ENCODE measurements at regions not wholly inside any gene's neighbourhood (a gene's known extent, or its start where the extent isn't known, plus 50 kb on each side); places are given as distances from the start of the nearest gene placed in this dataset.

GRCh38 chr12:108066583-108067577 lies 62.2 kb upstream of the WSCD2 start (continued):
- TF ChIP-seq NCOA1 (IDR thresholded peaks at IDR 0.05; ENCODE audit: low read depth): no peak
- no peak for TF ChIP-seq PBX2 (CRISPR knock-in tag; IDR thresholded peaks at IDR 0.05; ENCODE audit: low read depth)
- no peak for TF ChIP-seq PBX2 (tag; conservative IDR thresholded peaks at IDR 0.05; ENCODE audit: low read depth)
- TF ChIP-seq POLR3A (IDR thresholded peaks at IDR 0.05; ENCODE audit: borderline replicate concordance, extremely low read depth, insufficient read depth, insufficient read length): no peak
- TF ChIP-seq SMARCA4 (IDR thresholded peaks at IDR 0.05): no peak
- TF ChIP-seq ZBTB33 (CRISPR knock-in tag; IDR thresholded peaks at IDR 0.05): no peak
- peak; percentile 39; the same call in 1 of the 2 replicates for TF ChIP-seq JUND (IDR thresholded peaks at IDR 0.05; ENCODE audit: borderline replicate concordance, low read depth, low read length)
- peak; percentile 65; the same call in 2 of the 3 replicates for TF ChIP-seq JUND (tag; IDR thresholded peaks at IDR 0.05; ENCODE audit: borderline replicate concordance, low read depth, low read length)
- TF ChIP-seq ZNF785 (CRISPR knock-in tag; IDR thresholded peaks at IDR 0.05): no peak
- no peak for TF ChIP-seq HMG20A (CRISPR knock-in tag; conservative IDR thresholded peaks at IDR 0.05)
- TF ChIP-seq CHD4 (IDR thresholded peaks at IDR 0.05; ENCODE audit: insufficient read depth, insufficient replicate concordance, low read depth, low read length, poor library complexity, severe bottlenecking): peak; percentile 91
- TF ChIP-seq CTCFL (IDR thresholded peaks at IDR 0.05; ENCODE audit: borderline replicate concordance, insufficient read depth, low read depth, low read length, poor library complexity, severe bottlenecking): no peak
- no peak for TF ChIP-seq ZNF140 (CRISPR knock-in tag; IDR thresholded peaks at IDR 0.05)
- TF ChIP-seq TFE3 (CRISPR knock-in tag; IDR thresholded peaks at IDR 0.05): peak; percentile 63
- no peak for TF ChIP-seq PATZ1 (CRISPR knock-in tag; IDR thresholded peaks at IDR 0.05; ENCODE audit: borderline replicate concordance)

Measured in K562 (cell line).